WERI-Rb-1 (cell line): ENCODE measurements at regions not wholly inside any gene's neighbourhood (a gene's known extent, or its start where the extent isn't known, plus 50 kb on each side); places are given as distances from the start of the nearest gene placed in this dataset.
"Not testable (repeated sequence)": the region's sequence is repeated elsewhere in the genome, so short reads cannot be mapped to it uniquely, and the experiment has no call there.

Experiments used
- DNase-seq: peaks from one replicate; pipeline ENCODE4 v3.0.0-alpha.2; 2020
- H3K27ac ChIP-seq: fragments of 250-450 bp; sonication (Bioruptor Pico); 2 replicates; pipeline ENCODE4 v1.5.1; 2020; ENCODE audit warnings: mild to moderate bottlenecking, moderate library complexity
- H3K27me3 ChIP-seq: fragments of 250-450 bp; sonication (Bioruptor Pico); 2 replicates; pipeline ENCODE4 v1.5.1; 2021; ENCODE audit warnings: mild to moderate bottlenecking, low read depth, moderate library complexity; ENCODE audit not compliant: insufficient read depth, severe bottlenecking
- H3K36me3 ChIP-seq: fragments of 250-450 bp; sonication (Bioruptor Pico); 2 replicates; pipeline ENCODE4 v1.5.1; 2020; ENCODE audit warnings: mild to moderate bottlenecking, moderate library complexity
- H3K4me3 ChIP-seq: 2 replicates; pipeline ENCODE4 v1.5.1; 2011; ENCODE audit warnings: low read depth, mild to moderate bottlenecking, control low read depth, low read length
- H3K9me3 ChIP-seq: fragments of 250-450 bp; sonication (Bioruptor Pico); 2 replicates; pipeline ENCODE4 v1.5.1; 2021; ENCODE audit warnings: mild to moderate bottlenecking, moderate library complexity; ENCODE audit not compliant: severe bottlenecking
- CTCF ChIP-seq: IDR thresholded peaks from 2 replicates; pipeline ENCODE4 v1.5.1; 2011; ENCODE audit warnings: low read depth, mild to moderate bottlenecking, control low read depth, inconsistent platforms, low read length

GRCh38 chr3:118806423-118806822, 228.2 kb downstream of the IGSF11 start:
- no peak for TF ChIP-seq CTCF
- Histone ChIP-seq H3K9me3 (no peaks in the 10 kb centered on the region), H3K27ac (no peak overlapping the region), H3K4me3 (no peak overlapping the region), H3K27me3 (peaks cover 68% of the 10 kb centered on the region), H3K36me3 (no peaks in the 10 kb centered on the region)
- DNase-seq = no peak

GRCh38 chr3:118807349-118807748, 227.3 kb downstream of the IGSF11 start:
- H3K27me3 ChIP-seq = peaks cover 70% of the 10 kb centered on the region
- not testable (repeated sequence) for H3K9me3 ChIP-seq, H3K36me3 ChIP-seq, DNase-seq, H3K4me3 ChIP-seq, H3K27ac ChIP-seq

- H3K27ac ChIP-seq = no peak overlapping the region
These were observed 225.9 kb downstream of the IGSF11 start for GRCh38 chr3:118808723-118809122.

GRCh38 chr3:118809696-118810498, 224.7 kb downstream of the IGSF11 start:
- no peak for TF ChIP-seq CTCF
- Histone ChIP-seq H3K4me3 (no peak overlapping the region), H3K27me3 (peaks cover 60% of the 10 kb centered on the region)

More at GRCh38 chr3:118808723-118809122, 225.9 kb downstream of the IGSF11 start:
- DNase-seq = no peak
- Histone ChIP-seq H3K36me3 (no peaks in the 10 kb centered on the region), H3K4me3 (no peak overlapping the region), H3K27me3 (peaks cover 66% of the 10 kb centered on the region), H3K9me3 (no peaks in the 10 kb centered on the region)
- TF ChIP-seq CTCF = no peak

GRCh38 chr3:118810499-118811035, 224.1 kb downstream of the IGSF11 start:
- no peak overlapping the region for H3K4me3 ChIP-seq
- TF ChIP-seq CTCF = no peak
- H3K27ac ChIP-seq = no peak overlapping the region
- DNase-seq = no peak
- H3K36me3 ChIP-seq = no peaks in the 10 kb centered on the region
- H3K27me3 ChIP-seq = peaks cover 65% of the 10 kb centered on the region
- H3K9me3 ChIP-seq = no peaks in the 10 kb centered on the region

More at GRCh38 chr3:118809696-118810498, 224.7 kb downstream of the IGSF11 start:
- DNase-seq = no peak
- Histone ChIP-seq H3K36me3 (no peaks in the 10 kb centered on the region), H3K9me3 (no peaks in the 10 kb centered on the region), H3K27ac (no peak overlapping the region)

- no peak for DNase-seq
These were observed 223.4 kb downstream of the IGSF11 start for GRCh38 chr3:118811236-118811732.

More at GRCh38 chr3:118811236-118811732, 223.4 kb downstream of the IGSF11 start:
- Histone ChIP-seq H3K27ac (no peak overlapping the region), H3K4me3 (no peak overlapping the region), H3K27me3 (peaks cover 71% of the 10 kb centered on the region), H3K36me3 (no peaks in the 10 kb centered on the region), H3K9me3 (no peaks in the 10 kb centered on the region)
- no peak for TF ChIP-seq CTCF
